ENCODE measurements at regions not wholly inside any gene's neighbourhood (a gene's known extent, or its start where the extent isn't known, plus 50 kb on each side); places are given as distances from the start of the nearest gene placed in this dataset.

- Histone ChIP-seq H3K36me3 (no peaks in the 10 kb centered on the region), H3K4me1 (ENCODE audit: control insufficient read depth in 1 of 2, low read depth in 2 of 2) (peaks cover 4 to 25% of the 10 kb centered on the region in 2 donors), H3K27ac (peak overlapping the region; percentile 84 to 94), H3K27me3 (replicated peaks; ENCODE audit: insufficient read depth) (no peaks in the 10 kb centered on the region), H3K9me3 (no peaks in the 10 kb centered on the region), H3K4me3 (peak overlapping the region; percentile 73)
- peak; percentile 92 for TF ChIP-seq CTCF (IDR thresholded peaks at IDR 0.05)
- DNase-seq (ENCODE audit: low spot score) (peak; percentile 9), ATAC-seq (ENCODE audit: insufficient number of reproducible peaks, low FRiP score, low read depth) (peak; percentile 92)
Observed at GRCh38 chr13:106917673-106918556, 350.0 kb upstream of the ARGLU1 start.

GRCh38 chr13:106917024-106917571, 349.2 kb upstream of the ARGLU1 start:
- DNase-seq (ENCODE audit: low spot score), result no peak
- H3K36me3 ChIP-seq, result no peaks in the 10 kb centered on the region
- H3K27ac ChIP-seq, result peak overlapping the region; percentile 84 to 94
- H3K27me3 ChIP-seq (replicated peaks; ENCODE audit: insufficient read depth), result no peaks in the 10 kb centered on the region
- peaks cover 4 to 25% of the 10 kb centered on the region in 2 donors for H3K4me1 ChIP-seq (ENCODE audit: control insufficient read depth in 1 of 2, low read depth in 2 of 2)
- no peak for TF ChIP-seq CTCF (IDR thresholded peaks at IDR 0.05)
- H3K4me3 ChIP-seq, result peak overlapping the region; percentile 73
- H3K9me3 ChIP-seq, result no peaks in the 10 kb centered on the region
- ATAC-seq (ENCODE audit: insufficient number of reproducible peaks, low FRiP score, low read depth), result no peak

- DNase-seq (ENCODE audit: low spot score) (no peak), ATAC-seq (ENCODE audit: insufficient number of reproducible peaks, low FRiP score, low read depth) (no peak)
- H3K9me3 ChIP-seq, result no peaks in the 10 kb centered on the region
- no peaks in the 10 kb centered on the region for H3K27me3 ChIP-seq (replicated peaks; ENCODE audit: insufficient read depth)
- H3K4me1 ChIP-seq (ENCODE audit: control insufficient read depth in 1 of 2, low read depth in 2 of 2), result peaks cover 4 to 25% of the 10 kb centered on the region in 2 donors
- TF ChIP-seq CTCF (IDR thresholded peaks at IDR 0.05), result no peak
- peak overlapping the region; percentile 73 for H3K4me3 ChIP-seq
- H3K27ac ChIP-seq, result peak overlapping the region in 1 of 2 donors; percentile 84
- H3K36me3 ChIP-seq, result no peaks in the 10 kb centered on the region
Observed at GRCh38 chr13:106916329-106916976, 348.5 kb upstream of the ARGLU1 start.

- ATAC-seq (ENCODE audit: insufficient number of reproducible peaks, low FRiP score, low read depth) (no peak), DNase-seq (ENCODE audit: low spot score) (no peak)
Observed at GRCh38 chr13:106915146-106915545, 347.2 kb upstream of the ARGLU1 start.

More at GRCh38 chr13:106915146-106915545, 347.2 kb upstream of the ARGLU1 start:
- TF ChIP-seq CTCF (IDR thresholded peaks at IDR 0.05), result no peak
- Histone ChIP-seq H3K4me3 (no peak overlapping the region), H3K36me3 (no peaks in the 10 kb centered on the region), H3K27ac (no peak overlapping the region), H3K27me3 (replicated peaks; ENCODE audit: insufficient read depth) (no peaks in the 10 kb centered on the region), H3K9me3 (no peaks in the 10 kb centered on the region), H3K4me1 (ENCODE audit: control insufficient read depth in 1 of 2, low read depth in 2 of 2) (peaks cover 1 to 20% of the 10 kb centered on the region in 2 donors)
